NCI-H524 treated with DMSO at 0.1 percent for 48 hours (cell line): ENCODE measurements at regions not wholly inside any gene's neighbourhood (a gene's known extent, or its start where the extent isn't known, plus 50 kb on each side); places are given as distances from the start of the nearest gene placed in this dataset.
A peak's percentile ranks its signal among the peaks of the same experiment; 100 is the strongest.

Experiments
- DNase-seq: peaks from one replicate; lab custom pipeline; 2025; lab: John Stamatoyannopoulos, UW

- no peak for DNase-seq
Observed at GRCh38 chr1:221306239-221306638, 427.0 kb downstream of the HLX start.

- DNase-seq = no peak
Observed at GRCh38 chr1:221308534-221309511, 429.6 kb downstream of the HLX start.

- peak; percentile 77 for DNase-seq
Observed at GRCh38 chr1:221309723-221310122, 430.5 kb downstream of the HLX start.

GRCh38 chr1:221310180-221310579 lies 430.9 kb downstream of the HLX start:
- DNase-seq = peak; percentile 97

GRCh38 chr1:221315330-221315729 lies 426.6 kb downstream of the DUSP10 start:
- DNase-seq = no peak

- DNase-seq = no peak
Observed at GRCh38 chr1:221316491-221317056, 425.3 kb downstream of the DUSP10 start.

GRCh38 chr1:221317537-221317936 lies 424.4 kb downstream of the DUSP10 start:
- DNase-seq = no peak

- peak; percentile 89 for DNase-seq
Observed at GRCh38 chr1:221327954-221328353, 413.9 kb downstream of the DUSP10 start.

GRCh38 chr1:221328371-221328770 lies 413.5 kb downstream of the DUSP10 start:
- no peak for DNase-seq

GRCh38 chr1:221331273-221332183 lies 410.4 kb downstream of the DUSP10 start:
- no peak for DNase-seq

- no peak for DNase-seq
Observed at GRCh38 chr1:221334062-221334461, 407.8 kb downstream of the DUSP10 start.

GRCh38 chr1:221335161-221336101 lies 406.5 kb downstream of the DUSP10 start:
- no peak for DNase-seq

- no peak for DNase-seq
Observed at GRCh38 chr1:221336126-221336525, 405.8 kb downstream of the DUSP10 start.

GRCh38 chr1:221337106-221337505 lies 404.8 kb downstream of the DUSP10 start:
- DNase-seq = no peak

GRCh38 chr1:221343136-221343535 lies 398.8 kb downstream of the DUSP10 start:
- DNase-seq = no peak

- DNase-seq = no peak
Observed at GRCh38 chr1:221343607-221344006, 398.3 kb downstream of the DUSP10 start.

GRCh38 chr1:221344693-221345092 lies 397.2 kb downstream of the DUSP10 start:
- DNase-seq = no peak

GRCh38 chr1:221347706-221348105 lies 394.2 kb downstream of the DUSP10 start:
- DNase-seq = no peak

- no peak for DNase-seq
Observed at GRCh38 chr1:221350091-221350490, 391.8 kb downstream of the DUSP10 start.

GRCh38 chr1:221356693-221357092 lies 385.2 kb downstream of the DUSP10 start:
- no peak for DNase-seq

GRCh38 chr1:221363039-221363438 lies 378.9 kb downstream of the DUSP10 start:
- DNase-seq = no peak
